ENCODE measurements at regions not wholly inside any gene's neighbourhood (a gene's known extent, or its start where the extent isn't known, plus 50 kb on each side); places are given as distances from the start of the nearest gene placed in this dataset.

DNA sequence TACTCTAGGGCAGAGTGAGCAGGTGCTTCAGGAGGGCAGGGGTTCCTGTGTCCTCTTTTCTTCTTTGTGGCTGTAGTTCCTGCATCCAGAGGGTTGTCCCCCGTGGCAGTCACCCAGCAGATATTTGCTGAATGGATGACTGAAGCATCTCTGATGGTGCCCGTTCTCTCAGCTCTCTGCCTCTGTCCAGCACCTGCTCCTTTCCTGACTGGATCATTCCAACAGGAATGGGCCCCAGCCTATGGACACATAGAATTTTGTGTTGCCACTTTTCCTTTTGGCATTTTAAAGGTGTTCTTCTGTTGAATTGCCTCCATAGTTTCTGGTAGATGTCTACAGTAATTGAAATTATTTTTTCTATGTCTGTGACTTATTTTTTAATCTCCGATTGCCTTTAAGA, 372.5 kb upstream of the C1orf174 start:
- TF ChIP-seq, protein P1, sequence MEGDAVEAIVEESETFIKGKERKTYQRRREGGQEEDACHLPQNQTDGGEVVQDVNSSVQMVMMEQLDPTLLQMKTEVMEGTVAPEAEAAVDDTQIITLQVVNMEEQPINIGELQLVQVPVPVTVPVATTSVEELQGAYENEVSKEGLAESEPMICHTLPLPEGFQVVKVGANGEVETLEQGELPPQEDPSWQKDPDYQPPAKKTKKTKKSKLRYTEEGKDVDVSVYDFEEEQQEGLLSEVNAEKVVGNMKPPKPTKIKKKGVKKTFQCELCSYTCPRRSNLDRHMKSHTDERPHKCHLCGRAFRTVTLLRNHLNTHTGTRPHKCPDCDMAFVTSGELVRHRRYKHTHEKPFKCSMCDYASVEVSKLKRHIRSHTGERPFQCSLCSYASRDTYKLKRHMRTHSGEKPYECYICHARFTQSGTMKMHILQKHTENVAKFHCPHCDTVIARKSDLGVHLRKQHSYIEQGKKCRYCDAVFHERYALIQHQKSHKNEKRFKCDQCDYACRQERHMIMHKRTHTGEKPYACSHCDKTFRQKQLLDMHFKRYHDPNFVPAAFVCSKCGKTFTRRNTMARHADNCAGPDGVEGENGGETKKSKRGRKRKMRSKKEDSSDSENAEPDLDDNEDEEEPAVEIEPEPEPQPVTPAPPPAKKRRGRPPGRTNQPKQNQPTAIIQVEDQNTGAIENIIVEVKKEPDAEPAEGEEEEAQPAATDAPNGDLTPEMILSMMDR (IDR thresholded peaks at IDR 0.05): no peak
- TF ChIP-seq EP300 (IDR thresholded peaks at IDR 0.05) (no peak), POLR2A (IDR thresholded peaks at IDR 0.05) (no peak), POLR2AphosphoS5 (IDR thresholded peaks at IDR 0.05) (no peak)
